VCaP (cell line): ENCODE measurements at regions not wholly inside any gene's neighbourhood (a gene's known extent, or its start where the extent isn't known, plus 50 kb on each side); places are given as distances from the start of the nearest gene placed in this dataset.

Experiments
- H3K27ac ChIP-seq: fragments of 450-650 bp; 2 replicates; pipeline ENCODE4 v1.5.1; 2017
- TF ChIP-seq, protein P1 (sequence below): fragments of 450-650 bp; conservative IDR thresholded peaks from 2 replicates; pipeline ENCODE4 v1.5.1; 2017; ENCODE audit warnings: mild to moderate bottlenecking, moderate library complexity

- TF ChIP-seq, protein P1, sequence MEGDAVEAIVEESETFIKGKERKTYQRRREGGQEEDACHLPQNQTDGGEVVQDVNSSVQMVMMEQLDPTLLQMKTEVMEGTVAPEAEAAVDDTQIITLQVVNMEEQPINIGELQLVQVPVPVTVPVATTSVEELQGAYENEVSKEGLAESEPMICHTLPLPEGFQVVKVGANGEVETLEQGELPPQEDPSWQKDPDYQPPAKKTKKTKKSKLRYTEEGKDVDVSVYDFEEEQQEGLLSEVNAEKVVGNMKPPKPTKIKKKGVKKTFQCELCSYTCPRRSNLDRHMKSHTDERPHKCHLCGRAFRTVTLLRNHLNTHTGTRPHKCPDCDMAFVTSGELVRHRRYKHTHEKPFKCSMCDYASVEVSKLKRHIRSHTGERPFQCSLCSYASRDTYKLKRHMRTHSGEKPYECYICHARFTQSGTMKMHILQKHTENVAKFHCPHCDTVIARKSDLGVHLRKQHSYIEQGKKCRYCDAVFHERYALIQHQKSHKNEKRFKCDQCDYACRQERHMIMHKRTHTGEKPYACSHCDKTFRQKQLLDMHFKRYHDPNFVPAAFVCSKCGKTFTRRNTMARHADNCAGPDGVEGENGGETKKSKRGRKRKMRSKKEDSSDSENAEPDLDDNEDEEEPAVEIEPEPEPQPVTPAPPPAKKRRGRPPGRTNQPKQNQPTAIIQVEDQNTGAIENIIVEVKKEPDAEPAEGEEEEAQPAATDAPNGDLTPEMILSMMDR, result no peak
- H3K27ac ChIP-seq, result no peak overlapping the region
Measured at GRCh38 chr1:232389744-232390143, 240.2 kb downstream of the SIPA1L2 start.

DNA sequence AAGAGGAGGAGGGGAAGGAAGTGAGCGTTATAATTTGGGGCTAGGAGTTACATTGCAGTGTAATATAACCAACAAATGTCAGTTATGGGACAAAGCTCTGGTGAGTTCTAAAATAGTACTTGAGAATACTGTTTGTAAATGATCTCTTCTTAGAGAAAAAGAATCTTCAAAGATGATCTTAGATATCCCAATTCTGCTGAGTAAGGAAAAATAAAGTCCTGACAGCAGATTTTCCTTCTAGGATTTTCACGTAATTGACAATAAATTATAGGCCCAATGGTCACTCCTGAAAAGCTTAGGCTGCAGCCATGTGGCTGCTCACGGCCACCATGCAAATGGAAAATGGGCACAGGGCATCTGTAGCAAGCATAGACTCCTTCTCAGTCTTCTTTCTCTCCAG lies 241.6 kb downstream of the SIPA1L2 start:
- TF ChIP-seq, protein P1, result no peak
- H3K27ac ChIP-seq, result no peak overlapping the region

- TF ChIP-seq, protein P1, result no peak
- H3K27ac ChIP-seq, result no peak overlapping the region
Measured at GRCh38 chr1:232386721-232387510, 243.0 kb downstream of the SIPA1L2 start.

GRCh38 chr1:232386294-232386693 lies 243.6 kb downstream of the SIPA1L2 start:
- TF ChIP-seq, protein P1, result no peak
- H3K27ac ChIP-seq, result no peak overlapping the region

GRCh38 chr1:232385221-232385620 lies 244.7 kb downstream of the SIPA1L2 start:
- H3K27ac ChIP-seq, result no peak overlapping the region
- TF ChIP-seq, protein P1, result no peak

DNA sequence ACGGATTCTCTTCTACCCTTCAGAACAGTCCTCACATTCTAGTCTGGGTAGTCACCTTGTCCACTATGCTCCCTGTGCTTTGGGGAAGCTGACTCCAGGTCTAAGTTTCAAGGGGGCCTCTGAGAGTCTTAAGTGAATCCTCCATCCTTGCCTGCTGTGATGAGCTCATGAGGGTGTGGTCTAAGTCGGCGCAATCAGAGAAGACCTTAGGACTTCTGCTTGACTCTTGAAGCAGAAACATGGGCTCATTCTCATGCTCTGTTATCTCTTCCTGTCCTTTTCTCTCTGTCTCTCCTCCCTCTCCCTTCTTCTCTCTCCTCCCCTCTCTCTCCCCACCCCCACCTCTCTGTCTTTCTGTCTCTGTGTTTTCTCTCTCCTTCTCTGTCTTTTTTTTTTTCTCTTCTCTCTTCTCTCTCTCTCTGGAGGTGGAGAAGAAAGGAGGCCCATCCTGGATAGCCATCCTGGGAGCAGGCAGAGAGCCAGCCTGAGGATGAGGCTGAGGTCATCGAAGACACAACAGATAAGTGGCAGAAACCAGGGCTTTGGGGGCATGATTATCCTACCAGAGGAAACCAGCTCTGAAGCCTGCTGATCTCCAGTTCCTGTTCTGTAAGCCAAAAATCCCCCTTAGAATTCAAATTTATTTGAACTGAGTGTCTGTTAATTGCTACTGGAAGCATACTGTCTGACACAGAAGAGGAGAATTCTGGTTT lies 245.6 kb downstream of the SIPA1L2 start:
- H3K27ac ChIP-seq, result no peak overlapping the region
- TF ChIP-seq, protein P1, result no peak

GRCh38 chr1:232383455-232384123 lies 246.3 kb downstream of the SIPA1L2 start:
- TF ChIP-seq, protein P1, result no peak
- H3K27ac ChIP-seq, result no peak overlapping the region
